Hematopoietic multipotent progenitor cell treated with erythropoietin and hydrocortisone succinate and interleukin-3 and kit ligand, for 15 days (in vitro differentiated cells): ENCODE measurements at regions not wholly inside any gene's neighbourhood (a gene's known extent, or its start where the extent isn't known, plus 50 kb on each side); places are given as distances from the start of the nearest gene placed in this dataset.

Source experiments
- DNase-seq: peaks from one replicate; pipeline ENCODE4 v3.0.0-alpha.2; 2015; ENCODE audit warnings: low spot score

DNA sequence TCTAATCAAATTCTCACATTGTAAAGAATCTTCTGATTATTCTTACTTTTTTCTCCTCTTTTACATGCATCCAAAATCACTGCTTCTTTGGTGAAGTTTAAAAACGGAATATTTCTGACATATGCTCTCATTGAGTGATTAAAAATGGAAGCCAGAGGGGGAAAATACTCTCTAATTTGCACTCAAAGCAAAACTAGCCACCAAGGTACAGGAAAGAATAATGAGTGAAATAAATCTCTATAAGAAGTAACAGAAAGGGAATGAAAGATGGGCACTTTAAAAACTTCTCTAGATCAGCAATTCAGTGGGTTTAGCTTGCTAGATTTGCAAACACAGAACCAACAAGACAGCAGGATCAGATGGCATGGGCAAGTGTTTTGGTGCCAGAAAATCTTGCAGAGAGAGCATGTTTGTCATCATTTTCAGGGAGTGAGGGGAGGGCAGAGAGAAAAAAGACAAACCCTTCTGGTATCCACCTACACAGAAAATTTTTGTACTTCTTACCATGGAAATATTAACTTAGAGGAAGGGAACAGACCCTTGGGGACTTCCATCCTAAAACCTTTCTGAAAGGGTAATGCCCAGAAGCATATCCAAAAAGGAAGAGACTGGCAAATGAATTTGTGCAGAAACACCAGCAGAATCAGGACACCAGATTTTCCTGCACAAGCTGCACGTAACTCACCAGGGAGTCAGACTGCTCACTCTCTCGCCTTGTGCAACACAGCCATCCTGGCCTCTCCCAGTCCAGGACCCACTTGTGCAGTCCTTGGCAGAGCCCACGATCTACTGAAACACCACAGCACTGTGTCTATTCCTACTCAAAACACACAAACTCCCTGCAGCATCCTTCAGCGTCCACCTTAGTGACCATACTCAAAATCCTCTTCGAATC is 270.2 kb upstream of the PRDM1 start:
- DNase-seq, result no peak

DNA sequence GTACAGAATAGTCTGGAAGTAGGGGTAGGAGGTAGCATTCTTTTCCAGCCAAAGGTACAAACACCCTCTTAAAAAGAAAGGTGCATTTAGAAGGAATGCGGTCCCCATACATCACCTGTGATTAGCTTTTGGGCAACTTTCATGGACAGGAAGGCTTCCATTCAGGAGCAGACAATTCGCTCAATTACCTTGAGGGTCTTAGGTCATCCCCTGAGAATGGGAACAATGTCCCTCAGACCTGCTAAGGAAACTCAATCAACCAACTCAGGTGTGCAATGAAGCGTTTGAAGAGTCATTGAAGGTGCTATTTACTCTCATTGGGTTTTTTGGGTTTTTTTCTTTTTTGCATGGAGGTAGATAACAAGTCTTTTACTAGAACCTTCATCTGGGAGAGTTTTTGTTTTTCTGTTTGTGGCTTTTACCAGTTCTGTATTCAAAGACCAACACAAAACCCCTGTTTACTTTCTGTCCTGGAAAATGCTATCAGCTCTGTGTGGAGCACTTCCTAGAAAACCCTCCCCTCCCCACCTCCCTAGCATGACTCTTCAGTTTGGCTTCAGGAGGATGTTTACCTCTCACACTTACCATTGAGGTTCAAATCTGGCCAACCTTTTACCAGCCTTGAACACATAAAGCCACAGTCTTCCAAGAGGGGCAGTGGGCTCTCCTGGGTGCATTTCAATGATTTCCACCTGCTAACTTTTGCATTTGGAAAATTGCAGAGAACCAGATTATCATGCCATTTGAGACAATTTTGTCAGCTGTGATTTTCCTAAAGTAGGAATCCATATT is 271.2 kb upstream of the PRDM1 start:
- DNase-seq, result no peak

DNA sequence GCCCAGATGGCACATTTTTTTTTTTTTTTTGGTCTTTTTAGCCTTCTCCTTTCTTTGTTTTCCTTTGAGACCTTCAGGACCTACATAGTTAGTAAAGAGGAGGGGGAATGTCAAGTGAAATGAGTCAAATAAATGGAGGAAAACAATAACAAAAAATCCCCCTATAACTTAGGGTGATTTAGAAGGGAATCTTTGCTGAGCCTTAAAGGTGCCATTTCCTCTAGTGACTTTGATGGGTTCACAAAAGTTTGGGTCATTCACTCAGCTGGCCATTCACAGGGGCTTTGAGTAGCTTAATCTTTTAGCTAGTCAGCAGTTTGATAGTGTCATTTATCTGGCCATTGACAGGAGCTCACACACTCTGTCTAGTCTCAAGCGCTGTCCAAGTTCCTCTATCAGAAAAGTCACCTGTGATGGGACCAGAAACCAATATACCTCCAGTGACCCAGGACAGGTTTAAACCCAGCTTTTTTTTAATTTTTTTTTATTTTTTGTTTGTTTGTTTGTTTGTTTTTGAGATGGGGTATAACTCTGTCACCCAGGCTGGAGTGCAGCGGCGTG is 275.1 kb upstream of the PRDM1 start:
- DNase-seq, result no peak

DNA sequence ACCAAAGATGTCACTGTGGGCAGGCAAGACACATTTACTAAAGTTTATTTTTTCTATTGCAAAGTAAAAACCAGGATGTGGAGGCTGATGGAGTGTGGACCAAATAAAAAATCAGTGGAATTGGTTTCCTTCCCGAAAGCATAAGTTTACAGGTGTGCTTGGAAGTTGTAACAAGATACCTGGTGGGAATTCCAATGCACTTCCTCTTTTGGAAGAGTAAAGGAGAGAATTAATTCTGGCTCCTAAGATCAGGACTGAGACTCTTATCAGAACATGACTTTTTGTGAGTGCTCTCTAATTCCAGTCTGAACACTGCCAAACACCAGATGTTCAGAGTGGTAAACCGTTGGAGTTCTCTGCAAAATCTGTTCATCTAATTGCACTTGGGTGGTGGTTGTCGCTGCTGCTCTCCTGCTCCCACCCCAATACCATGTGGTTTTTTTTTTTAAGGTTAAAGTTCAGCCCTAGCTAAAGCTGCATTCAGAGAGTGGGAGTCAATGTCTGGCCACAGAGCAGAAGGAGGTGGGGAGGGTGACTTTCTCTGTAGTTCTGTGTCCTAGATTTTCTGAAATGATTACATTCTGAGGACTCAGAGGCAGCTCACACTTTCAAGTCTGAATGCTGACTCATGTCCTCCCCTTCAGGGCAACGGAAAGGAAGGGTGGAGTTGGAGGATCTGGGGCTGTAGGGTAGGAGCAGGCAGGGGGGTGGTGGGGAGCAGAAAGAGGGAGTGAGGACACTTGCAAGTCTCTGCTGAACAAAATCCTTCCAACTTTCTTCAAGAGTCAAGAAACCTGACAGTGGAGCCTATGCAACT is 275.8 kb upstream of the PRDM1 start:
- no peak for DNase-seq

DNA sequence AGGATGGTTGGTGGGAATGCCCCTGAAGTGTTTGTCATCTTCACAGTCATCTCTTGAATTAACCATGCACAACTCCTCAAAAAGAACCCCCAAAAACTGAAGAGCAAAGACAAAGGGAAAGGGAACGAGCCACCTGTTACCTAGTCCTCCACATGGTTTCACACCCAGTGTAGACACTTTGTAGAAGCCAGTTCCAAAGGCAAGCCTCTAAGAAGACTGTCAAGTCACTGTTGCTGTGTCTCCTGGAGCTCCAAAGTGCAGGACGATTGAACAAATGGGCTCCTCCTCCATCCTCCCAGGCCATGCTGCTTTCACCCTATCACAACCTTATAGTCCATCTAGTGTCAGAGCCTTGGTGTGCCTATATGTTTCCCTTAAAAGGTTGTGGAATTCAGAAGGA is 277.6 kb upstream of the PRDM1 start:
- no peak for DNase-seq

DNA sequence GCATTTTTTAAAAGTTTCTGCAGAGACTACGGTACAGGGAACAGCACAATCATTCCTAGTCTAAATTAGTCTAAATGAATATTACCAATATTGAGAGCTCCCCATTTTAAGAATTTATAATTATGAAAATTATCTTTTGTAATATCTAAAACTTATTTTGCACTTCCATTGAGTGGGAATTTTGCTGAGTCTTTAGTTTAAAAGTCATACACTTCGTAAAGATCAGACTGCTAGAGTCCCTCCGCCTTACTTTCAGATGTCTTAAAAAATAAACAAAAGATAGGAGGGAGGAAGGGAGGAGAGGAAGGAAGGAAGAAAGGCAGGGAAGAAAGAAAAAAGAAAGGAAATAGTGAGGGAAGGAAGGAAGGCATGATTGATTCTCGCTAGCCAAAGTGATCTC is 278.2 kb upstream of the PRDM1 start:
- DNase-seq, result no peak

DNA sequence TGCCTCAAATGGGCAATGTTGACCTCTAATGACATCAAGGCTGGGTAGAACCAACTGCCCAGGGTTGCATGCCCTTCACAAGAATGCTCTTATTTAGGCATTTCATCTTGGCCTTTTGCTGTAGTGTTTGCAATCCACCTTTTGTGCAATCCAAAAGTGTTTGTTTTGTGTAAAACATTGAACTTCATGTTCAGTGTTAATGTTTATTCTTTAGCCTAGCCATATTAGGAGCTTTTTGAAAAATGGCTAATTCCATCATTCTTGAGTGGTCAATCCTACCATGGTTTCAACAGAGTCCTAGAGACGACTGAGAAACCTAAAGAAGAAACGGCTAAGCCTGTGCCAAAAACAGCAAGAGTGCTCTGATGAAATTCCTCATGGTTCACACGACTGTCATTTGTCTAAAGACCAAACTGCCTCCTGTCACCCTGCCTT is 279.6 kb upstream of the PRDM1 start:
- DNase-seq, result no peak

DNA sequence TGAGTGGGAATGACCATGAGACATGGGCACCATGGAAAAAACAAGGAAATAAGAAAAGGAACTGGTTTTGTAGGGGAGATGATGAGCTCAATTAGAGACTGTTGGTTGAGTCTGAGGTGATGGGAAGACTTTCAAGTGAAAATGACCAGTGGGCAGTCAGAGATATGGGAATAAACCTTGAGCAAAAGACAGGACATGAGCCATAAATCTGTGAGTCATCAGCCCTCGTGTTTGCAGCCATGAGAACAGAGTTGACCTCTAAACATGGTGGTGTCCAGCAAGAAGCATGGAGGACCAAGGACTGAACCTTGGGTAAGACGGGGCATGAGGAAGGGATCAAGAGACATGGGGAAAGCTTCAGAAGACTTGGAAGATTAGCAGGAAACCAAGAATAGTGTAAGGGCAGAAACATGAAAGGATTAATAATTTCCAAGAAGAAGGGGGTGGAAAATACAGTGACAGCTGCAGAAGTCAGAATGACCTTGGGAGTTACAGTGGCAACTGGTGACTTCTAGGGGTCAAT is 280.6 kb upstream of the PRDM1 start:
- no peak for DNase-seq

DNA sequence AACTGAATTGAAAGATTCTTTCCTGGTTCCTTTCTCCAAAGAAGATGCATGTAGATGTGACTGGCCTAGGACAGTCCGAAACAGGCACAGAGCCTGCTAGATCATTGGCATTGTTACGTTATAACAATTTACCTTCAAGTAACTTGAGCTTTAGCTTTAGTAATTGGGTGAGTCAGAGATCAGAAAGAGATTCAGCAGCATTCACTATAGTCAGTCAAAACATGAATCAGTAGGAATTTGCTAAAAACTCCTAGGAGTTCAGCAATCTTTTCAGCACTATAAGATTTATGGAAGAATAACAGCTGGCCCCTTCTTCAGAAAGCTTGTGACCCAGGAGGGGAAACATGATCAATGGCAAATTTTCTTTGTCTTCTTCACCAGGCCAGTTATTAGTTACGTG is 281.7 kb upstream of the PRDM1 start:
- DNase-seq, result no peak

DNA sequence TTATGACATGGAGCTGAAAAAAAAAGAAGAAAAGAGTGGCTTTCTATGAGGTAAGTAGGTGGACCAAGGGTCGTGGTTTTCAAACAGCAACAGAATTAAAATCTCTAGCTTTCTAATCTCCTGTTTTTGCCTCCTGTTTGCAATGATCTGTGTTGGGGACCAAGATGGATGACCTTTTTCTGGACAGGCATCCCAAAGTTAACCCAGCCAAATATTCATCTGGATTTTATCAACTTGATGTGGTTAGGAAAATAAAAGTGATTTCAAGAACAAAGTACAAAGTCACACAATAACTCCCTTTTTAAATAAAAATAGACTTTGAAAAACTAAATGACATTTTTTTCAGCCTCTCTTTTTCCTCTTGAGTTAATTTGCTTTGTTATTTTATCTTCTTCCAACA is 282.1 kb upstream of the PRDM1 start:
- no peak for DNase-seq

DNA sequence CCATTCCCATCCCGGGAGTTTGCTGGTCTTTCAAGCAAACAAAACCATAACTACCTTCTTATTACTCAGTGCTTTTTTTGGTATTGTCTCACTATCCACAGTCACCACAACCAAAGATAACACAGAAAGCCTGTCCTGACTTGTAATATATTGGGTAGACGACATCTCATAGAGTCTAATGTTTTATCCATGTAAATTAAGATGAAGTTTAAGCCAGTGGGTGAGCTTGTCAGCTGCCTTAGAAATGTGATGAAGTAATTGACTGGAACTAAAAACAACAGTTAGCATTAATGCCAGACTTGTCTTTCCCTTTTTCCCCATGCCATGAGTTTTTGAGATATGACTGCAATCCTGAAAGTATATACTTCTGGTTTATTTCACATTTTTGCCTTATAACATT is 282.7 kb upstream of the PRDM1 start:
- DNase-seq, result no peak

DNA sequence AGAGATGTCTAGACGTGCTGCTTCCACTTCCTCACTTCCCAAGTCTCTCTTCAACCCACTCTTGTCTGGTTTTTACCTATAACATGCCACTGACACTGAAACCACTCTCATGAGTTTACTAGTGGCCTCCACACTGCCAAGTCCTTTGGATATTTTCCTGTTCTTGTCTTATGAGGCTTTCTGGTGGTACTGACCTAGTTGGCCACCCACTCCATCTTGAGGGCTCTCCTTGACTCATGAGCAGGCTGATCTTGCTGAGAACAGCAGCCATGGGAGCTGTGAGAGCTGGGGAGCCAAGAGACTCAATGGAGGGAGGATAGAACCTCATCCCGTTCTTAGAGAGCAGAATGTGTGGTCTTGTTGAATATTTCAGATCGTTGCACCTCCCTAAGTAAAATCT is 283.4 kb upstream of the PRDM1 start:
- DNase-seq, result no peak

DNA sequence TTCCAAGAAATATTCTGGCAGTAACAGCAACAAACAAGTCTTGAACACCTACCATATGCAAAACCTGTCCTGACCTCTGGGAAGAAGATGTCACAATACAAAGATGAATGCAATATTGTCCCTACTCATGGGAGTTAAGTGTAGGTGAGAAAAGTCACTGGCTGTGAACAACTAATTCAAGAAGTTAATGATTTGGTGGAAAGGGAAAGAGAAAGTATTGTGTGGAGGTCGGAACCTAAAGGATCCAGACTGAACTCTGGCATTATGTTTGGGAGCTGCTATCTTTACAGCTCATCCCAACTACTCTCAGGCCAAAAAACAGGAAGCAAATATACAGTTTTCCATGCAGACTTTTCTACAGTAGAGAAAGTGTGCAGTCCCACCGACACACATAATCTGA is 285.3 kb upstream of the PRDM1 start:
- DNase-seq, result no peak

DNA sequence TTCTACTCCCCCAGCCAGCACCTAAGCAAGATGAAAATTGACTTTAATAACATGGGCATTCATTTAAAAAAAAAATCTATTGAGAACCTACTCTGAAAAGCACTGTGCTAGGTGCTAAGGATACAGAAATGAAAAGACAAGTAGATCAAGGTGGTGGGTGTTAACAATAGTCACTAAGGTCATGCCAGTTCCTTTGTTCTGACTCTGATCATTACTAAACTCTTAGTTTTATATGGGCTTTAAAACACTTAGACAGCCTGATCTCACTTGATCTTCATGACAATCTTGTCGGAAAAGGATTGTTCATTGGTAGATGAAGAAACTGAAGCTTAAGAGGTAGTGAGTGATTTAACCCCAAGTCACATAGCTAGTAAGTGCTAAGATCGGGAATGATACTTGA is 285.7 kb upstream of the PRDM1 start:
- DNase-seq, result no peak

DNA sequence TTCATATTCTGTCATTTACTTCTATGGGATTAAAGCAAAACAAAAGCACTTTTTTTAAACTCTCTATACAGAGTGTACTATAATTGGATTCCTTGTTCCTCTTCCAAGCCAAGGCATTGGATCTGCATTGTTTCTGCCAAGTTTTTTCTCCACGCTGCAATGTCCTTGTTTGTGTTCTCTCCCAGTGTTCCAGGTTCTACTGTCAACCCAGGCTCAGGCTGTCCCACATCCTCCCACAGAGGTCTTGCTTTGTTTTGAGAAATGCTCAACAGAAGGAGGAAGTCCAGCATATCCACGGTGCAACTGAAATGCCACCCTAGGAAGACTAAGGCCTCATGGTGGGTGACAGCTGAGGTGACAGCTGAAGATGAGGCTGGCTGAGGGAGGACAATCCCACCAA is 287.1 kb upstream of the PRDM1 start:
- no peak for DNase-seq

DNA sequence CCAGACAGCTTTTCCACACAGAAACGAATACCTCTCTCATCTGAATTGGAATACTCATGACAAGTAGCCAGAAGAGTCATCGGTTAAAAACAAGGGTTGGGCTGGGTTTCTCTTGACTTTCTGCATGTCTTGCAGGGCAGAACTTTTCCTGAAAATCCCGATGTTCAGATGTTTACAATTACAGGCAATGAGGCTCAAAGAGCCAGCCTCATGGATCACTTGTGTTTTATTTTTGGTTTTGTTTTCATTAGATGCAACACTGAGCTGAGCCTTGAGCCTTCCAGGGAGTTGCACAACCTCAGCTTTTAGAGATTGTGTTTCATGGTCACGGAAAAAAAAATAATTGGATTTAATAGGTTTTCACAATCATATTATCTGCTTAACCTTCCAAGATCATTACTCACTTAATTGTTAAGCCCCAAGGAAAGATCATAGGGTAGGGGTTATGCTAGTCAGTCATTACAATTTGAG is 288.1 kb upstream of the PRDM1 start:
- no peak for DNase-seq

DNA sequence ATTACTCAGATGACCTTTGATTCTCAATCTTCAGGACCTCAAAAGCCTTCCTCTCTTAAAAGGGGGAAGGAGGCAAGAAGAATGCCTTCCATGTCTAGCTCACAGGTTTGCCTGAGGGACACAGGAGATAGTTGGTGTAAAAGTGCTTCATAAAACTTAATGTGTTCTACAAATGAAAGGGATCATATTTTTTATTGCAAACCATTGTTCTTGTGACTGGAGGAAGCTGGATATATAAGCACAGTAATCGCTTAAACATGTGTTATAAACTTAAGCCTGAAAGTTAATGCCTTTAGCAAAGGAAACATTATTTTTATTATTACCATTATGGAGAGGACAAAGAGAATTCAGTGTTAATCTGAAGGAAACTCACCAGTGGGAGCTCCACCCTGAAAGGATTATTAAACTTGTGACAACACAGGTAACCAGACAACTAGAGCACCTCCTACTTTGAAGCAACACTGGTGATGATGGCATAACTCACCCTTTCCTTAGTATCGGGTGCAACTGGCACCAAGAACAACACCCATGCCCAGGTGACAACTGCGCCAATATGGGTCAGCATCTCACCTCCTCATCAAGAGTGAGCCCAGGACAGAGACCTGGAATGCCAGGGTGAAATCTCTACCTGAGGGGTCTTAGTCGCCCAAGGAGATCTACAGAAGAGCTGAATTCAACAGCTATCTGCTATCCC is 288.7 kb upstream of the PRDM1 start:
- no peak for DNase-seq

DNA sequence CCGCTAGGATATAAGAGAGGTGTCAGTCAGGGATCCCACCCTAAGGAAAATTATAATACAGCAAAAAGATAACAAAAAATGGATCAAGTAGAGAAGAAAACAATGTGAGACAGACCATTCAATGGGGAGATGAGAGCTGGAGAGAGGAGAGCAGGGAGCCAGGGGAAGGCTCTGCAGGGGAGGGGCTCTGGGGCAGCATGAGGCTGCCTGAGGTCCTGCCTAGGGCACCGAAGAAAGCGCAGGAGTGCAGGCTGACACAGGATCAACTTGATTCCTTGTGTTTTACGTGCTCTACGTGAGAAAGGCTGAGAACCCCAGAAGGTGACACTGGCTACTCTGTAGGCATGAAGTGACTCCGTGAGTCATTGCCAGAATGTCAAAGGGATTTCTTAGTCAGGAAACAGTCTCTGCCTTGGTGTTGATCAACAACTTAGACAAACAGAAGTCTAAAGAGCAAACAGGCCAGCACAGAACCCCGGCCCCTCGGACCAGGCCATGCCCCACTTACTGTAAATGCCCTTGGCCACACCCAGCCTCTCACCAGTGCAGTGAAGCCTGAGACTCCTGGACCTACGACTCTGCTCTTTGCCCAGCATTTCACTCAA is 290.1 kb upstream of the PRDM1 start:
- no peak for DNase-seq

DNA sequence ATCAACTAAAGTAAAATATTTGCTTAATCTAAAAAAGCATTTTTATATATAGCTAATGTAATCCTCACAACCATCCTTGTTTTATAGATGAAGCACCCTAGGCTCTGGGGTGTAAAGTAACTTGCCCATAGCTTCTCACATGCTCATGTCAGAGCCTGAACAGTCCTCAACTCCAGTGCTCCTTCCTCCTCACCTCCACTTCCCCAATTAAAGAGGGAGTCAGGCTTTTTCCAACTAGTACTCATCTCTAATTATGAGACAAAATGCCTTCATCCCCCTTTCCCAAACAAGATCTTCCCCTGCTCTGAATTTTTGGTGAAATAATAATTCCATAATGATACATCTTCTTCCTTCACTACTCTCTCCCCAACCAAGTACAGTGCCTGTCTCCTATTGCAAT is 290.8 kb upstream of the PRDM1 start:
- DNase-seq, result no peak

DNA sequence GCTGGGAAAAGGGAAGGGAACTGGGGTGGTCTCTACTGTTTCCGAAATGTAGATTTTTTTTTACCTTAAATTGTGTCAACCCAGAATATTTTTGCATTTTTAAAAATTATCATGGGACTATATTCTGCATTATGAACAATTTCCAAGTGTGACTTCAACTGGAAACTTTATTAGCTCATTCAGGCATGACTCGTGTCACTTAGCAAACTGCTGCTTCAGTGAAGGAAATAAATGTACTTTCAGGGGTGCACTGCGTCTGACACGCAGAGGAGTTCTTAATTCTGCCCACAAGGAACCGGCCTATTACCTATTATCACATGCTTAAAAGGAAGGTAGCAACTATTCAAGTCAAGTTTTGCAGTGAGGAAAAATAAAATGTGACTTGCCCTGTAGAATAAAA is 291.3 kb upstream of the PRDM1 start:
- DNase-seq, result no peak

DNA sequence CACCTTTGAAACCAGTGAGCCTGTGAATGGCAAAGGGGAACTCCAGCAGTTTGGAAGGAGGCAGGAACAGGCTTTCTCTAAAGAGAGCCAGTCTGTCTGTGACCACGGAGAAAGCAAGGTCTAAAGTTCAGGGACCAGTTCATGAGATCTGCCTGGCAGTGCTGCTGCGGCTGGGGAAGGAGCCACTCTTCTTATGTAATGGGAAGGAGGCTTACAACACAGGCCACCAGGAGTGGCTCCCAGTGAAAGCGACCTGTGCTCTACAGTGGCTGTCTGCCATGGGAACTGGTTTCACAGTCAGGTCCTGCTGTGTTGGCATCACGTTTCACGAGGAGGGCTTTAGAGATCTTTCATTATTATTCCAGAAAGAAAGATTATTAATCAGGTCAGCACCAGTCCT is 291.9 kb upstream of the PRDM1 start:
- no peak for DNase-seq
